HG02678 (cell line): ENCODE measurements at regions not wholly inside any gene's neighbourhood (a gene's known extent, or its start where the extent isn't known, plus 50 kb on each side); places are given as distances from the start of the nearest gene placed in this dataset.
"Not testable (repeated sequence)": the region's sequence is repeated elsewhere in the genome, so short reads cannot be mapped to it uniquely, and the experiment has no call there.

Source experiments
- ATAC-seq: cut with Tn5 transposase; IDR thresholded peaks from one replicate; pipeline ENCODE4 v1.9.1; 2021; ENCODE audit warnings: mild to moderate bottlenecking, moderate library complexity; ENCODE audit not compliant: unreplicated experiment

- ATAC-seq = not testable (repeated sequence)
These were observed 203.4 kb upstream of the WSB1 start for GRCh38 chr17:27090450-27091042.

- ATAC-seq = no peak
These were observed 202.8 kb upstream of the WSB1 start for GRCh38 chr17:27091043-27091497.

GRCh38 chr17:27094179-27094578 is 199.7 kb upstream of the WSB1 start:
- not testable (repeated sequence) for ATAC-seq

- ATAC-seq = not testable (repeated sequence)
These were observed 198.1 kb upstream of the WSB1 start for GRCh38 chr17:27095821-27096220.

- ATAC-seq = not testable (repeated sequence)
These were observed 194.6 kb upstream of the WSB1 start for GRCh38 chr17:27099266-27099665.

GRCh38 chr17:27104605-27105221 is 189.2 kb upstream of the WSB1 start:
- ATAC-seq = not testable (repeated sequence)

GRCh38 chr17:27105636-27106035 is 188.3 kb upstream of the WSB1 start:
- no peak for ATAC-seq

- ATAC-seq = no peak
These were observed 187.4 kb upstream of the WSB1 start for GRCh38 chr17:27106347-27106981.

- ATAC-seq = no peak
These were observed 186.9 kb upstream of the WSB1 start for GRCh38 chr17:27106982-27107360.

- not testable (repeated sequence) for ATAC-seq
These were observed 186.3 kb upstream of the WSB1 start for GRCh38 chr17:27107386-27108328.

- ATAC-seq = no peak
These were observed 184.6 kb upstream of the WSB1 start for GRCh38 chr17:27109346-27109745.

GRCh38 chr17:27153005-27153404 is 140.9 kb upstream of the WSB1 start:
- no peak for ATAC-seq

- ATAC-seq = no peak
These were observed 138.0 kb upstream of the WSB1 start for GRCh38 chr17:27155866-27156265.

- no peak for ATAC-seq
These were observed 136.6 kb upstream of the WSB1 start for GRCh38 chr17:27157297-27157696.

- ATAC-seq = no peak
These were observed 136.0 kb upstream of the WSB1 start for GRCh38 chr17:27157898-27158297.

GRCh38 chr17:27158382-27158781 is 135.5 kb upstream of the WSB1 start:
- ATAC-seq = no peak

GRCh38 chr17:27180322-27180721 is 113.6 kb upstream of the WSB1 start:
- no peak for ATAC-seq

- not testable (repeated sequence) for ATAC-seq
These were observed 112.5 kb upstream of the WSB1 start for GRCh38 chr17:27181379-27181925.

GRCh38 chr17:27181935-27182334 is 112.0 kb upstream of the WSB1 start:
- no peak for ATAC-seq

- ATAC-seq = not testable (repeated sequence)
These were observed 96.4 kb upstream of the WSB1 start for GRCh38 chr17:27197505-27197904.

- ATAC-seq = no peak
These were observed 94.0 kb upstream of the WSB1 start for GRCh38 chr17:27199948-27200347.
